Fibroblast of mammary gland (primary cell): ENCODE measurements at regions not wholly inside any gene's neighbourhood (a gene's known extent, or its start where the extent isn't known, plus 50 kb on each side); places are given as distances from the start of the nearest gene placed in this dataset.

Experiments used
- DNase-seq: peaks from one replicate; pipeline ENCODE4 v3.0.0-alpha.2; 2010; ENCODE audit warnings: low read depth
- H3K4me3 ChIP-seq: 2 replicates; pipeline ENCODE4 v1.5.1; 2011; ENCODE audit warnings: low read depth, mild to moderate bottlenecking, low read length, moderate library complexity; ENCODE audit not compliant: control insufficient read depth
- CTCF ChIP-seq: conservative IDR thresholded peaks from 2 replicates; pipeline ENCODE4 v1.5.1; 2011; ENCODE audit warnings: low read depth, low read length, inconsistent platforms; ENCODE audit not compliant: control insufficient read depth, insufficient read depth

GRCh38 chr2:184201246-184201645 lies 397.1 kb upstream of the ZNF804A start:
- no peak overlapping the region for H3K4me3 ChIP-seq
- DNase-seq: no peak
- no peak for TF ChIP-seq CTCF

- TF ChIP-seq CTCF: no peak
- H3K4me3 ChIP-seq: no peak overlapping the region
- DNase-seq: no peak
Observed at GRCh38 chr2:184203661-184204060, 394.7 kb upstream of the ZNF804A start.

- H3K4me3 ChIP-seq: no peak overlapping the region
- TF ChIP-seq CTCF: no peak
- DNase-seq: no peak
Observed at GRCh38 chr2:184205048-184205596, 393.2 kb upstream of the ZNF804A start.

GRCh38 chr2:184206045-184206444 lies 392.3 kb upstream of the ZNF804A start:
- DNase-seq: no peak
- H3K4me3 ChIP-seq: no peak overlapping the region
- TF ChIP-seq CTCF: no peak

- no peak for TF ChIP-seq CTCF
- no peak for DNase-seq
Observed at GRCh38 chr2:184210329-184210728, 388.0 kb upstream of the ZNF804A start.

GRCh38 chr2:184215745-184216144 lies 382.6 kb upstream of the ZNF804A start:
- TF ChIP-seq CTCF: no peak
- H3K4me3 ChIP-seq: no peak overlapping the region
- no peak for DNase-seq

More at GRCh38 chr2:184210329-184210728, 388.0 kb upstream of the ZNF804A start:
- no peak overlapping the region for H3K4me3 ChIP-seq

GRCh38 chr2:184256611-184257010 lies 341.7 kb upstream of the ZNF804A start:
- no peak for DNase-seq
- no peak overlapping the region for H3K4me3 ChIP-seq
- no peak for TF ChIP-seq CTCF
